SU-DHL-6 (cell line): ENCODE measurements at regions not wholly inside any gene's neighbourhood (a gene's known extent, or its start where the extent isn't known, plus 50 kb on each side); places are given as distances from the start of the nearest gene placed in this dataset.

Source experiments
- H2AFZ ChIP-seq: fragments of 200-600 bp; sonication (generic); 2 replicates; pipeline ENCODE4 v1.6.1; 2014; ENCODE audit warnings: low read depth, mild to moderate bottlenecking, moderate library complexity, mixed read lengths, antibody characterized with exemption, low read length; ENCODE audit not compliant: severe bottlenecking
- H3F3A ChIP-seq: fragments of 200-600 bp; shearing (Covaris generic); 2 replicates; pipeline ENCODE4 v1.6.0; 2016; ENCODE audit warnings: antibody characterized with exemption, mild to moderate bottlenecking; ENCODE audit not compliant: insufficient read depth
- H3K27ac ChIP-seq: fragments of 200-600 bp; sonication (generic); 2 replicates; pipeline ENCODE4 v1.5.1; 2016; ENCODE audit warnings: low read depth, mild to moderate bottlenecking, low read length, moderate library complexity, mixed read lengths
- H3K27me3 ChIP-seq: fragments of 200-600 bp; sonication (generic), shearing (Covaris generic); 2 replicates; pipeline ENCODE4 v1.6.0; 2014; ENCODE audit warnings: mild to moderate bottlenecking, low read length
- H3K36me3 ChIP-seq: fragments of 200-600 bp; sonication (generic); 2 replicates; pipeline ENCODE4 v1.6.1; 2014; ENCODE audit warnings: mild to moderate bottlenecking, low read length, mixed read lengths
- H3K4me2 ChIP-seq: fragments of 300-600, 200-600 bp; shearing (Covaris generic), sonication (generic); 2 replicates; pipeline ENCODE4 v1.6.0; 2014; ENCODE audit warnings: low read length, low read depth, mild to moderate bottlenecking; ENCODE audit not compliant: poor library complexity, severe bottlenecking
- H3K4me3 ChIP-seq: fragments of 200-600 bp; sonication (generic); 2 replicates; pipeline ENCODE4 v1.5.1; 2014; ENCODE audit warnings: antibody characterized with exemption, low read length, mild to moderate bottlenecking, mixed read lengths; ENCODE audit not compliant: insufficient read depth, poor library complexity, severe bottlenecking
- H3K79me2 ChIP-seq: fragments of 200-600 bp; sonication (generic); 2 replicates; pipeline ENCODE4 v1.6.1; 2014; ENCODE audit warnings: mild to moderate bottlenecking, low read length, moderate library complexity; ENCODE audit not compliant: insufficient read depth
- H3K9ac ChIP-seq: fragments of 200-600 bp; sonication (generic); 2 replicates; pipeline ENCODE4 v1.7.0; 2014; ENCODE audit warnings: mild to moderate bottlenecking, low read length
- H3K9me2 ChIP-seq: fragments of 200-600 bp; sonication (generic); replicated peaks from 2 replicates; pipeline ENCODE4 v1.6.1; 2014; ENCODE audit warnings: low read length; ENCODE audit not compliant: insufficient read depth
- H3K9me3 ChIP-seq: fragments of 200-600 bp; sonication (generic); 2 replicates; pipeline ENCODE4 v1.6.1; 2014; ENCODE audit warnings: low read length, mixed read lengths; ENCODE audit not compliant: insufficient read depth
- H4K20me1 ChIP-seq: fragments of 200-600 bp; sonication (generic); 2 replicates; pipeline ENCODE4 v1.6.1; 2014; ENCODE audit warnings: low read depth, mild to moderate bottlenecking, antibody characterized with exemption, low read length, moderate library complexity, mixed read lengths
- CTCF ChIP-seq: fragments of 200-600 bp; sonication (generic); IDR thresholded peaks from one replicate; pipeline ENCODE4 v1.5.1; 2017; ENCODE audit warnings: antibody characterized with exemption, mild to moderate bottlenecking, low read length, moderate library complexity; ENCODE audit not compliant: insufficient read depth, poor library complexity, severe bottlenecking
- EZH2phosphoT487 ChIP-seq: fragments of 200-600 bp; sonication (generic), shearing (Covaris generic); conservative IDR thresholded peaks from 2 replicates; pipeline ENCODE4 v1.6.1; 2018; ENCODE audit warnings: mild to moderate bottlenecking, antibody characterized with exemption, low read length, moderate library complexity, mixed read lengths

- no peak overlapping the region for H3K4me3 ChIP-seq
- H2AFZ ChIP-seq, result no peak overlapping the region
- no peaks in the 10 kb centered on the region for H3F3A ChIP-seq
- no peak overlapping the region for H3K4me2 ChIP-seq
- no peak overlapping the region for H3K27ac ChIP-seq
- no peaks in the 10 kb centered on the region for H3K36me3 ChIP-seq
- H3K9ac ChIP-seq, result no peak overlapping the region
- TF ChIP-seq EZH2phosphoT487 (no peak), CTCF (no peak)
- H3K9me2 ChIP-seq, result no peaks in the 10 kb centered on the region
- H3K27me3 ChIP-seq, result no peaks in the 10 kb centered on the region
- no peaks in the 10 kb centered on the region for H4K20me1 ChIP-seq
- H3K79me2 ChIP-seq, result no peaks in the 10 kb centered on the region
- no peaks in the 10 kb centered on the region for H3K9me3 ChIP-seq
Measured at GRCh38 chr16:64392456-64392855, 729.4 kb downstream of the CDH11 start.

GRCh38 chr16:64391063-64391600 lies 730.7 kb downstream of the CDH11 start:
- Histone ChIP-seq H2AFZ (no peak overlapping the region), H3K79me2 (no peaks in the 10 kb centered on the region), H3K36me3 (no peaks in the 10 kb centered on the region), H3K9ac (no peak overlapping the region), H3K4me2 (no peak overlapping the region), H3K27ac (no peak overlapping the region), H4K20me1 (no peaks in the 10 kb centered on the region), H3F3A (no peaks in the 10 kb centered on the region), H3K27me3 (no peaks in the 10 kb centered on the region), H3K4me3 (no peak overlapping the region), H3K9me2 (no peaks in the 10 kb centered on the region), H3K9me3 (no peaks in the 10 kb centered on the region)
- no peak for TF ChIP-seq EZH2phosphoT487
- no peak for TF ChIP-seq CTCF

DNA sequence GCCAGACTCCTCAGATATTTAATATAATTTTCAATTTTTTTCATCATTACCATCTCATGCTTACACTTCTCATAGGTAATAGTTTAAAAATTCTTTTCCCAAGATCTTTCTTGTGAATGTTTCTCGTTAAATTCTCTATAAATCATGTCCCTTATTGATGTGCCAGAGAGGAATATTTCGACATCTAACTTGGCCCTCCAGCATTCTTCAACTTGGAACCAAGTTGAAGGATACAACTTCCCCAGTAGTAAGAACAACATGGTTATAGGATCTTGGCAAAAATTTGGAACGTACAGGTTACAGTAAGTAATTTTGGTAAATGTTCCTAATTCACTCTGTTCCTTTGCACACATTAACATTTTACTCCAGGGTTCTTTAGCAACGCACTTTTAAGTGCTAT lies 731.8 kb downstream of the CDH11 start:
- no peak overlapping the region for H3K4me2 ChIP-seq
- no peaks in the 10 kb centered on the region for H3K27me3 ChIP-seq
- no peak overlapping the region for H3K4me3 ChIP-seq
- no peaks in the 10 kb centered on the region for H3K79me2 ChIP-seq
- no peaks in the 10 kb centered on the region for H3K9me3 ChIP-seq
- H4K20me1 ChIP-seq, result no peaks in the 10 kb centered on the region
- no peaks in the 10 kb centered on the region for H3F3A ChIP-seq
- H3K27ac ChIP-seq, result no peak overlapping the region
- H3K36me3 ChIP-seq, result no peaks in the 10 kb centered on the region
- TF ChIP-seq EZH2phosphoT487, result no peak
- TF ChIP-seq CTCF, result no peak
- H3K9me2 ChIP-seq, result no peaks in the 10 kb centered on the region
- H2AFZ ChIP-seq, result no peak overlapping the region
- no peak overlapping the region for H3K9ac ChIP-seq
